ENCODE measurements at regions not wholly inside any gene's neighbourhood (a gene's known extent, or its start where the extent isn't known, plus 50 kb on each side); places are given as distances from the start of the nearest gene placed in this dataset.
"Not testable (repeated sequence)": the region's sequence is repeated elsewhere in the genome, so short reads cannot be mapped to it uniquely, and the experiment has no call there.

DNA sequence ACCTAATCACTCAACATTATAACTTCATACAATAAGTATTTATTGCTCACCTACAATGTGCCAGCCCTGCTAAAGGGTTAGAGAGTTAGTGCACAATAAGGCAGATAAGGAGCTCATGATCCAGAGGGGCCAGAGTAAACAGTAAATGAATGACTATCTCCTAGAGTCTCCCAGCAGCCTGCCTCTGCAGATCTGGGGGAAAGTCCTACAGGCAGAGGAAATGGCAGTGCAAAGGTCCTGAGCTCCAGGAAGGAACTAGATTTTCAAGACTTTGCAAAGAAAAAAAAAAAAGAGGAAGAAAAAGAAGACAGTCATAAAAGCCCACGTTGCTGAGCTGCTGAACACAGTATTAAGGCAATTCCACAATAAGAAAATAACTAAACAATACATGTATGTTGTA, 160.1 kb downstream of the SIM1 start:
- TF ChIP-seq ZFX (IDR thresholded peaks at IDR 0.05), result no peak
- no peak for TF ChIP-seq CTCF (conservative IDR thresholded peaks at IDR 0.05)
- no peak overlapping the region for H3K27ac ChIP-seq

DNA sequence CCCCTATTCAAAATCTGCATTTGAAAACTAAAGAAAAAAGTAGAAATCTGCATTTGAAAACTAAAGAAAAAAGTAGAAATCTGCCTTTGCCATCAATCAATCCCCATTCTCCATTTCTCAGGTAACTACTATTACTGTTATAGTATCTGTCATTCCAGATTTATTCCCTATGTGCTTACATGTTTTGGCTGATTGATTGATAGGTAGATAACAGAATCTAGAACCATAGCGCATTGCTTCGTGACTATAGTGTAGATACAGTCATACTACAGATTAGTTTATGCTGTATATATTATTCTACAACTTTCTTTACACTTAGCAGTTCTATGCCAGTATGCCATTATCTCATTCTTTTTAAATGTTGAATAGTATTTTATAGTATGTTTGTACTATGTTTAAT, 163.0 kb downstream of the SIM1 start:
- H3K27ac ChIP-seq, result no peak overlapping the region
- TF ChIP-seq CTCF (conservative IDR thresholded peaks at IDR 0.05) (no peak), ZFX (IDR thresholded peaks at IDR 0.05) (no peak)

GRCh38 chr6:100300221-100300736, 164.4 kb downstream of the SIM1 start:
- no peak overlapping the region for H3K27ac ChIP-seq
- TF ChIP-seq CTCF (conservative IDR thresholded peaks at IDR 0.05) (no peak), ZFX (IDR thresholded peaks at IDR 0.05) (no peak)

- no peak overlapping the region for H3K27ac ChIP-seq
- TF ChIP-seq CTCF (conservative IDR thresholded peaks at IDR 0.05) (no peak), ZFX (IDR thresholded peaks at IDR 0.05) (no peak)
These were observed 167.7 kb downstream of the SIM1 start for GRCh38 chr6:100296810-100297544.

- H3K27ac ChIP-seq, result not testable (repeated sequence)
These were observed 169.5 kb downstream of the SIM1 start for GRCh38 chr6:100295172-100295571.

DNA sequence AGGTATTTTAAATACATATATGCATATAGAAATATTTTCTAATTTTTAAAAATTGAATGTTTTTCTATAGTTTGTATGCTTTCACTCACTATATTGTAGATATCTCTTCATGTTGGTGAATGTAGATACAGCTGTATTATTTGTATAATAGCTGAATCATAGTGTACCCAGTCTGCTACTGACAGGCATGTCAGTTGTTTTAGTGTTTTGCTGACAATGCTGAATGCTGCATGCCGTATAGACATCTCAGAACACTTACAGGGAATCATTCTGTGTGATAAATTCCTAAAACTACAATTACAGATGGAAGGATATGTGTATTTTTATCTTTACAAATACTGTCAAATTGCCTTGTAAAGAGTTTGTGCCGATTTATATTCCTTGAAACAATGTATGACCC, 175.4 kb downstream of the SIM1 start:
- TF ChIP-seq CTCF (conservative IDR thresholded peaks at IDR 0.05) (no peak), ZFX (IDR thresholded peaks at IDR 0.05) (no peak)
- no peak overlapping the region for H3K27ac ChIP-seq

DNA sequence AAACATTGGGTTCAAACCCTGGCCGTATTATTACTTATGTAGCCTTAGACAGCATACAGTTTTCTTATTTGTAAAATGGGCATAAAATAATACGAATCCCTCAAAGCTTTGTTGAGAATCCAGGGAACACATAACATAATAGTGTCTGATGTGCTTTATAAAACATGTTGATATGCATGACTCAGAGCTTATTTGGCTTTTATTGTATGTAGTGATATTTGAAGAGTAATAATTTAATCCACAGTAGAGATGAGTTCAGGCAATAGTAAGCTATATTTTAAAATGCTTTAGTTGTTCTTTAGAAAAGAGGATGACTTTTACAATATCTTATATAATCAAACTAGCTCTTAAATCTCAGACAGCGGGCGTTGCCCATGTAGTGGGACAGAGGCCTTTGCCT, 176.4 kb downstream of the SIM1 start:
- TF ChIP-seq CTCF (conservative IDR thresholded peaks at IDR 0.05) (no peak), ZFX (IDR thresholded peaks at IDR 0.05) (no peak)
- no peak overlapping the region for H3K27ac ChIP-seq

DNA sequence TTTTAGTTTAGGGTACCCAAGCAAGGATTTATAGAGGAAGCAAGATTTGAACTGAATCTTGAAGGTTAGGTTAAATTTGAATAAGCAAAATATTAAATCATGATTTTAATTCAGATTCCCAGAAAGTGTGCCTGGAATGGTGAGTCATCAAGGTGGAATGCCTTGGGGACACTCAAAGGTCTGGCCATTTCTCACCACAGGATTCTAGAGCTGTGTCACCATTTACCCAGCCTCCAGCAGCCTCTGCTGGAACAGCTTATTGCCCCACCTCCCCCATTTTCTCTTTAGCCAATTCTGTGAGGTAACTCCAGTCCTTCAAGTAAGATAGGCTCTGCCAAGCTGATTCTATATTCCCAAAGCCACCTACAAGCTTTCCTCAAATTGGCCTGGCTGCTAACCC, 181.4 kb downstream of the SIM1 start:
- TF ChIP-seq CTCF (conservative IDR thresholded peaks at IDR 0.05) (no peak), ZFX (IDR thresholded peaks at IDR 0.05) (no peak)
- no peak overlapping the region for H3K27ac ChIP-seq
